ENCODE measurements at regions not wholly inside any gene's neighbourhood (a gene's known extent, or its start where the extent isn't known, plus 50 kb on each side); places are given as distances from the start of the nearest gene placed in this dataset.
"Not testable (repeated sequence)": the region's sequence is repeated elsewhere in the genome, so short reads cannot be mapped to it uniquely, and the experiment has no call there.

DNA sequence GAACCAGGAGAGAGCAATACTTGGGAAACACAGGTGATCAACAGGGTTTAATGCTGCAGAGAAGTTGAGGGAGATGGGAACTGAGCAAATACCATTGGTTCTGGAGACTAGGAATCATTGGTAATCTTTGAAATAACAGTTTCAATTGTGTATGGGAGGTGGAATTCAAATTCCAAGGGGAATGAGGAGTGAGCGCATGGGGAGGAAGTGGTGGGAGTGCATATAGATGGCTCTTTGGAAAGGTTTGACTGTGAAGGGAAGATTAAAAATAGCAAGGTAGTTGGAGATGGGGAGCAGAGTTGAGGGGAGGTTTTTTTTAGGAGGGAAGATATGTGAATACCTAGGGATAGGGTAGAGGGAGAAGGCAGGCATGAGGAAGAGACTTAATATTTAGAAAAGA lies 51.1 kb upstream of the ROPN1 start:
- no peak for DNase-seq

DNA sequence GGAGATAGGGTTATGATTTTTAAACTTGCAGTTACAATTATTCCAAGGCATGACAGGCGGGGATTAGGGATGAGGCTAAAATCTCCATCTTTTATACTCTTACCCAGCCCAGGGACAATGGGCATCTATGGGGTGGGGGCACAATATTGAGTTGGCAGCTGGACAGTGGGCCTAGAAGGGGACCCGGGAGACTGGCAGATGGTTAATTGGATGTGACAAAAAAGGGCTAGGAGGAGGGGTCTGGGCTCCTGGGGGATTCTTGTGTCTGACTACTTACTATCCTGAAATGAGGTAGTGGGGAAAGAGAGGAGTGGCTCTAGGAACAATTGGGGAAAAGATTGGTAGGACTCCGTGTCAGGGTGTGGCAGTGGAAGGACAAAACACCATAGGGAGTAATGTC lies 53.0 kb upstream of the ROPN1 start:
- no peak for DNase-seq

DNA sequence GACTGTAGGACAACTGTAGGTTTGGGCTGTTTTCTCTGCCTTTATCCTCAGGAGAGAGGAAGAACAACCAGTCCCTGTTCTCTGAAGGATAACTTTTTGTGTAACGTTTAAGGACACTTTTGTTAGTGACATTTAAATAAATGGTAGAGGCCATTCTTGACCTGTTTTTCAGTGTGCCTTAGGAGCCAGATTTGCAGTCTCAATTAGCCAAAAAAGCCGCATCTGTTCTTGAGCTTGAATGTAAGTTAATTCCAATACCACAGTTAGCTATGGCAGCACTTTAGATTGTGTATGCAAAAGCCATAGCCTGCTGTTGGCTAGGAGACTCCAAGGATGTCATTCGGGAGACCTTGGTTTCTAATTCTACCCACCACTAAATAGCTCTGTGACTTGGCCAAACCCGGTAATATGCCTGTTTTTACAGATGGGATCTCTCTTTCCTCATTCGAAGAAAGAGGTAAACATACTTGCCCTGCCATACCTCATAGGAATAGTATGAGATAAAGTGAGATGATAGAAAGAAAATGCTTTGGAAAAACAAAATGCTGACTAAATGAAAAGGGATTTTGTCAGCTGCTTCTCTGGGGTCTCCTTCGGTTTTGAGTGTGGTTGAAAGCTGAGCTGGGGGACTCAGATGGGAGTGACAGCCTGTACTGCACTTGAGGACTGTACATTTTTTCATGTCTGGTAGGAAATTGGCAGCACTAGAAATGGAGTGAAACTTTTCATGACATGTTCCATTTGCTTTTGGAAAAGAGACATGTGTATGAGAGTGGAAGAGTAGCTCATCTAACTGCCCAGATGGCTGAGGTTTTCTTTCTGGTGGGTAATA lies 57.3 kb upstream of the ROPN1 start:
- no peak for DNase-seq

DNA sequence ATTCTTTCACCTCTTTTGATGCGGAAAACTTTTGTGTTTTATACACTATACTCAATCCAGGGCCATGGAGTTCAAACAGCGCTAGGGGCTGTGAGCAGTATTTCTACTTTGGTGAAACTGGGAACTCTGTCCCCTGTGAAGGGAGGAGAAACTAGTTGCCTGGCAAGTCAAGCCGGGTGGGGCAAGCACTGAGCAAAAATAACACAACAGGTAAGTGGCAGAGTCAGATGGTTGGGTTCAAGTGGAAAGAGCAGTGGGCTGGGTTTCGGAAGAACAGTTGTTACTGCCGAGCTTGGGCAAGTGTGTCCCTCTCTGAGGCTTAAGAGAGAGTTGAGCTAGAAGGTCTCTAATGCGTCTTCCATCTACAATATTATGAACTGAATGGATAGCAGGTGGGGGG lies 59.7 kb upstream of the ROPN1 start:
- no peak for DNase-seq

DNA sequence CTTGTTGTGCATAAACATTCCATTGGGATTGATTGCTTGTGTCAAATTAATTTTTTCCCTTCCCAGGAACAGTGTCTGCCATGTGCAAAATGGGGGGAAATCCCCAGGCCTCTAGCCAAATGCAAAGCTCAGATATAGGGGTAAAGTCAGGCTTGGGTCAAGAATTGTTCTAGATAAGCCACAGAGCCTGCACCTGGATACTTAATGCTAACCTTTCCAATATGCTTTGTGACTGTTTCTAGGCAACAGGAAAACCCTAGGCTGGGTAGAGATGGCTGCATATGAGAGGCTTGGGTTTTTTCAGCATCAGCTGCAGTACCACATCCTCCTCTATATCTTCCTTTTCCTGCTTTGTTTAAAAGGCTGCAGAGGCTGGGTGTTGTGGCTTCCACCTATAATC lies 61.9 kb upstream of the ROPN1 start:
- DNase-seq: no peak

DNA sequence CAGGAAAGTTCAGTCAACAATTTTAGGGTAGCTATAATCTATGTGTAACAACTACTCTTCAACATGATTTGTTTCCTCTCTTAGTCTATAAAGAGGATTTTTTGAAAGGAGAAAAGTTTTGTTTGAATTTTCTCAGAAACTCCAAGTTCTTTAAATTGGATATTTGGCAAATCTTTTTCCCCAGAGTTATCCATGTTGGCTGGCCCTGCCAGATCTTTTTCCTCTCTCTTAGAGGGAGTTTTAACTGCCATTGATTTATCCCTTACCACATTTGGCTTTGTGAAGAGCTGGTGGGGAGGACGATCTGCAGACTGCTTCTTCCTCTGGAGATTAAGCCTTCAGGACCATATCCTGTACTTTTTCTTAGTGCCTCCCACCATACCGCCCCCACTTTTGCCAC lies 64.9 kb upstream of the ROPN1 start:
- no peak for DNase-seq

DNA sequence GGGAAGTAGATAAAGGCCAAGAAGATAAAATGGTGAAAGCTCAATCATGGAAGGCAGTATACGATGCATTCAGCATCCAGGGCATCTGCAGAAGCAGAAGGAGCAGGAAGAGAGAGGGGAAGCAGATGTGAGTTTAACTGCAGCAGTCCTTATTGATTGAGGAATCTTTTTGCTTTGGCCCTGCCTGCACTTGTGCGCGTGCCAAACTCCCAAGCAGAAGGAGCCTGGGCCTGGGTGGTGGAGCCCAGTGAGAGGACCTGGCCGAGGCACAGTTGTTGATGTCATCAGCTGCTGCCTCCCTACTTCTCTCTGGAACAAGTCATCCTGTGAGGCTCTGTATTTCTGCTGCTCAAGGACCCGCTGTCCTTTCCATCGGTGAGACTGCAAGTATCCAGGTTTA lies 65.5 kb upstream of the ROPN1 start:
- DNase-seq: no peak

DNA sequence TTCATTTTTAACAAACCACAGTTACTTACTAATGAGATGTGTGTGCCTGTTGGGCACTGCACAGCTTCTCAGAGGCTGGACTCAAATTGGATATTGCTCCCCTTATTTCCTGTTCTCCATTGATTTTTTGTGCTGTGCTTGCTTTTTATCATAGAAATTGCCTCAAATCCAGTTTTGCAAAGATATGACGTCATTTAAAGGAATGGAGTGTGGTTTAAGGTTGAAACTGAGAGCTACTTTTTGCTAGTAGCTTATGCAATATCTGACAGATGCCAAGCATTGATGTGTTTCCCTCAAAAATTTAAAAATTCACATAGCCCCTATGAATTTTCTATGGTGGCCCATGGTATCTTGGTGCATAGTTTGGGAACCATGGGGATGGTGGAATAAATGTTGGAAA lies 67.7 kb upstream of the ROPN1 start:
- DNase-seq: no peak

DNA sequence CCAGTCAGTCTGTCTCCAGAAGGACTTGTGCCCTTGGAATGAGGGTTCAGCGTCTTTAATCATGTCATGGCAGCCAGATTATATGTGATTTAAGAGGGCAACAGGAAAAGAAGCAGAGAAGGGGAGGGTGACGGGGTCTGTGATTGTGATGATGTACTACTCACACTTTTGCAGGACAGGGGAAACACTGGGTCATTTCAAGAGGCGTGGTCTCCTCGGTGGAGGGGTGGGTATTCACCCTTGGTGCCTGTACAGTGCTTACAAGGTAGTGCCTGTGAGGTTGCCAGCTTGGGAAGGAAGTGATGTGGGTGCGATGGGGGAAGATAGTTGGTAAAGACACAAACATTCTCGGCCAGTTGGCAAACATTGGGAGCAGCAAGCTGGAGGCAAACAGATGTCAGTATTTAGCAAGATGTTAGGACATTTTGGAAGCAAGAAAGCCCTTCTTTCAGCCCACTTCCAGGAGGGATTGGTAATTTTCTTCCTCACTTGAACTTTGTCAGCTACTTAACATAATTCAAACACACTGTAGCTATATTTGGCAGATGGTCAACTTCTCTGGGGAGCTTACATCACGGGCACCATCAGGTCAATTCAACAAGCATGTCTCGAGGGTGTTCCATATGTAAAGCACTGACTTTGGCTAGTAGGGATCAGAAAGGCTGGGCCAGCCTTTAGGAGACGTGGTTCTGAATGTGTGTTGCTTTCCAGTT lies 71.4 kb upstream of the ROPN1 start:
- DNase-seq: no peak

DNA sequence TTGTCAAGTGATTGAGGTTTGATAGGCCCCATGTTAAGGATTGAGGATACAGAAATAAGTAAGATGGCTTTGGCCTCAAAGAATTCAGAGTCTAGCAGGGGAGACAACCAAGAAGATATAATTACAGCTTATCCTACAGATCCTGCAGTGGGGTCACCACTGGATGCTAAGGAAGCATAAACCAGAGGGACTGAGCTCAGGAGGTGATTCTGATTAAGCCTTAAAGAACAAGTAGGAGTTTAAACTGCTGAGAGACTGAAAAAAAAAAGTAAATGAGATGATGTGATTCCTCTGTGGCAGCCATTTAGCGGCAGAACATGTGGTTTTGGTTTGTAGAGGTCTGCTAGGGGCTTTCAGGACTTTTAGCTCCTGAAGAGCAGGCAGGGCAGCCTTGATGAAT lies 72.1 kb upstream of the ROPN1 start:
- no peak for DNase-seq

DNA sequence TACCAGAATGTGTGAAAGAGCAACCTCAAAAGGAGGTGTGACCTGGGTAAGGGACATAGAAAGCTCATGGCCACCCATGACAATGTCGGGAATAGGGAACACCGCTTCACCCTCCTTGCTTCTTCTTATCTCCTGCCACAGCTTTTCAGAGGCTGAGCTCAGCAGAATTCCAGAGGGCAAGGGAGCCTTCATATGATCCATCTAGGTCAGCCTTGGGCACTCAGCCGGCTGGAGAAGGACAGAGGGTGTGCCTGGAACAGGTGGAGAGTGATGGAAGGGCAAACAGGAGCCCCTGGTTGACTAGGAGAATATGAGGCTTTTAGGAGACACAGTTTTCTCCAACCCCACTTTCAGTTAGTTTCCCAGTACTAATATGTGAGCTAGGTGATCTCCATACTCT lies 74.6 kb upstream of the ROPN1 start:
- DNase-seq: not testable (repeated sequence)

DNA sequence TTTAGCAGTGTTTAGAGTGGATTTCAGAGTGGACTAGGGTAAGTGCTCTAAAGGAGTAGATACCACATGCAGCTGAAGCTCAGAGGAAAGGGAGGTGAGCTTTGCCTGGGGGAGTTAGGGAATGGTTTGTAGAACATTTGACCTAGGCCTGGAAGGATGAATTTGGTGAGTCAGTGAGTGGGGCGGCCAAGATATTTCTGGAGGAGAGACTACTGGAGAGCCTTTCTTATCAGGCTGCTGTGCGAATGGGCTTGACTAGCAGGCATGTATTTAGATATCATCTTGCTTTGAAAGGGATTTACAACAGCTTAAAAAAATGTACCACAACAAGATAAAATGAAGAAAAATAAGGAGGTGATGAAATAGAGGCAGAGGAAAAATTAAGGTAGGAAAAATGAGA lies 77.8 kb upstream of the ROPN1 start:
- DNase-seq: not testable (repeated sequence)

DNA sequence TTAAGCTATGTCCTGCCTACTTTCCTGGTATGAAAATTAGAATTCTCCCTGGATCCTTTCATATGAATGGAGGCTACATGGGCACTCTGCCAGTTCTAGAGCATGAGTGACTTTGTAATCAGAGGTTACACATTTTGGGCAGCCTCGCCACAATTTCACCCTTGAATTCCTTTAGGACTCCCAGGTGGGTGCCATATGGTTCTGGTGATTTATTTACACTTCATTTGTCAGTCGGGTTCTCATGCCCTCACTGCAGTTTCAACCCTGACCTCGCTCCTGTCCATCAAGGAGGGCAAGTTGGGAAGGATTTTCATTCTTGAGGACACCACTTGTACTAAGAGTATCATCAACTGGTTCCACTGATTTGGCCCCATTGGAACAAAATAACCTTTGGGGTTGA lies 83.2 kb upstream of the ROPN1 start:
- not testable (repeated sequence) for DNase-seq

DNA sequence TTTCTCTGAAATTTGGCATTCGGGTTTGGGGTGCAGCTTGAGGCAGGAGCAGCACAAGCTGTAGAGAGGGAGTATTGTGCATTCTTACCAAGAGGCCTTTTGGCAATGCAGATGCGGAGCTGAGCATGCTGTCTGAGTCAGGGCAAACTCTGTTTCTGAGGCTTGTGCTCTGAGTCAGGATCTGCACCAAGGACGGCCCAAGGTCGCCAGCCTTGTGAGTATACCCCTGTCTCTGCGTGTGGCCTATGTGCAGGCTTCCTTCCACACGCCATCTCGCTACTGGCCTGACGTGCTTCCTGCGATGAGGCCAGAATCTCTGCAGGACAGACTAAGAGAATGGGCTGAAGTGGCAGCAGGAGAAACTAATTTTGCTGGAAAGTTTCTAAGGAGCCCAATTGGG lies 83.8 kb upstream of the ROPN1 start:
- DNase-seq: no peak

DNA sequence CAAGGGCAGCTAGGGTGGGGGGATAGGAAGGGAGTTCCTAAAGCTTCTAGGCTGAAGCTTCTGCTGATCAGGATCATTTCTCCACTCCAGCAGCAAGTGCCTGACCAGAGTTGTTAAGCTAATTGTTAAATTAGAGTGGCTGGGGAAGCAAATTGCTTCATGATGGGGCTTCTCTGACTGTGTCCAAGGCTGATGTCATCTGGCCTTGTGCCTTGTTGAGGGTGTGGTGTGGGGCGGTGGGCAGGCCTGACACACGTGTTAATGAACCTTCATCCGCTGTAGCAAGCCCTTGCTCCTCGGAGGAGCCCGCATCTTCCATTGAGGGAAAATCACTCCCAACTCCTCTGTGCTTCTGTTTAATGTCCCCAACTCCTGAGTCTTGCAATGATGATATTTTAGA lies 84.3 kb upstream of the ROPN1 start:
- DNase-seq: no peak

DNA sequence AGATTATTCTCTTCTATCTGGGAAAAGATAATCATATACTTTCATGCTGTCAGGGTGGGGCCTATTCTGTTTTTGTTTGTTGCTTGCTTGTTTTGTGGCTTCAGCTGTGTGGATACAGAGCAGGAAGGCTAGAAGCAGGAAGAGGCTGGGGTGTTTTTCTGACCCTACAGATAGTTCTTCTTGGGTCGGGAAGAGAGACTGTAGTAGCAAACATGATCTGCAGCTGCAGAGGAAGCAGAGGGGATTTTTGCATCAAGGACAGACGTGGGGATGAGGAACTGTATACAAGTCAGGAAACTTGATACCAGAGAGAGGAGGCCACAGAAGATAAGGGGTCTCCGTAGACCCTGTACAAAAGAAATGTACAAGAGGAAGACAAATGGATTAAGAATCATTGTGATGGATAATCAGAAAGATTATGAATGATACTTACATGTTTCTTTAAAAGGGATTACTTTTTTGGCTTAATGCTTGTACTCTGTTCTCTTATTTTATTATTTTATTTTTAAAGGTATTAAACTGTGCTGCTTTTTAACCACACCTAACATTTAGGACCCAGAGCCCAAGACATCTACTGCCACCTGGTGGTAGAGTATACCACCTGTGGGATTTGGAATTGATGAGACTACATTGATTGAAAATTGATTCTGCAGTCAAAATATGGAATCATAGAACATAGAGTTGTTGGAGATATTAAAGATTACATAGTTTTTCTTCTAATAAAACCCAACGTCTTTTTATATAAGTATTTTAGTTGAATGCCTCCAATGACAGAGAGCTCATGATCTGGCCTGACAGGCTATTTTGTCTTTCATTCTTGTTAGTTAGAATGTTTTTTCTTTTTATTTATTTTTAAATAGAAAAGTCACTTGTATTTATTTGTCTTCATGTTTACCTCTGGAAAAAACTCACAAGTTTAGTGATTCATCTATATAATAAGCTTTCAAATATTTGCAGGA lies 87.3 kb upstream of the ROPN1 start:
- DNase-seq: no peak

DNA sequence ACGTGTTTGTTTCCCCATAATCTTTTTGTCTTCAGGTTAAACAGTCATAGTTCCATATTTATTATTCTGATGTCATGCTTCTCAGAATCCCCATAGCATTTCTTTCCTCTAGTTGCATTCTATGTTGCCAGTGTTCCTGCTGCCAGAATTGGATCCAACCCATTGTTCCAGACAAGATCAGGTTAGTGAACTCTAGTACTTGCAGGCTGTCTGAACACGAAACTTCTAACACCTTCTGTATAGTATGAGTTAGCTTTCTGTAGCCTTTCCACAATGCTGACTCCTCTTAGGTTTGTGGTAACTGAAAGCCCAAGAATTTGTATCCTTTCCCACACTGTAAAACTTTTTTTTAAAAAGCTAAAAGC lies 88.0 kb upstream of the ROPN1 start:
- no peak for DNase-seq

DNA sequence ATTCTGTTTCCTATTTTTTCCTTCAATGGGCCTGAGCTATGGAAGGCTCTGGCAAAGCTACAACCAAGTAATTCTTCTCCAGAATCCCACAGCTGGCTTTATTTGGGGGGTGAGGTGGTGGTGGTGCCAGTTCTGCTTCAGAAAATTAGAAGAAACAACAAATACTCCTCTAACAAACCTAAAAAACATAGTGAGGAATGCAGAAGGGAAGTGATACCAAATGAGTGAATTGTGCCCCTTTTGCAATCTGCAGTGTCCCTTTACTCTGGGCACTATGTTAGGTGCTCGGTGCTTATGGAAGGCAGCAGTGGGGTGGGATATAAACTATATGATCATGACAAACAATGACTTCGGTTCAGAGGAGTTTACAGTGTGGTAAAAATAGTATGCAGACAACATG lies 90.4 kb upstream of the ROPN1 start:
- no peak for DNase-seq

DNA sequence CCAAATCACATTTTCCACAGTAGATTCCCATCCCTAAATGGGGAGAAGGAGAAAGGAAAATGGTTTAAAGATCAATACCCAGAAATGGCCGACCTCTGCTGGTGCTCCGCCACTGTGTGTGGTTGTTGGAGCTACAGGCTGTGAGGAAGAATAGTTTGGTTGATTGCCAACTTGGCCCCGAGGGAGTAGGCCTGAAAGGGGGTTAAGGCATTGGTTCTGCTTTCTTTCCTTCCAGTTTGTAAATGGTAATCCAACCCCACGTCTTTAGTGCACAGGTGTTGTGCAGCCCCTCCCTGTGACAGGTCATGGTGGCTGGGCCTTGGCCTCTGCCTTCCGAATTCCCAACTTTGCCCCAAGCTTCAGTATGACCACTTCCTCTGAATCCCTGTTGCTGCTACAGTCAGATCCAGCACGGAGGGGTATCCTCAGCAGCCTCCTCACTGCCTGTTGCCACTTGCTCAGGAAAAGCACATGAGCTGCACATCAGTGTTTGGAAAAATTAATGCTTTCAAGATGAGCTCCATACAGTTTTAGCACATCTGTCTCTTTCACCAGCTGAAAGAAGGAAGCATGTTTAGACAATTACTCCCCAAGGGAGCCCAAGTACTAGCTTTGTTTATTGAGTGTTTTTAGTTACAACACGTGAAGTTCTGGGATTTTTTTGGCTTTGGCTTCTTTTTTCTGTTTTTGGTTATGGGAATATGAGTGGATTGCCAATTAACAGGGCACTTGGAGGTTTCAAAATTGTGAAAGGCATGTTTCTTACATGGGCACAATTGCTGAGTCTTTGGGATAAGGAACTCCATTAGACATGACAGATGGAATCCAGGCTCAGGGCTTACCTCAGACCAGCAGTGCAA lies 92.3 kb upstream of the ROPN1 start:
- no peak for DNase-seq

DNA sequence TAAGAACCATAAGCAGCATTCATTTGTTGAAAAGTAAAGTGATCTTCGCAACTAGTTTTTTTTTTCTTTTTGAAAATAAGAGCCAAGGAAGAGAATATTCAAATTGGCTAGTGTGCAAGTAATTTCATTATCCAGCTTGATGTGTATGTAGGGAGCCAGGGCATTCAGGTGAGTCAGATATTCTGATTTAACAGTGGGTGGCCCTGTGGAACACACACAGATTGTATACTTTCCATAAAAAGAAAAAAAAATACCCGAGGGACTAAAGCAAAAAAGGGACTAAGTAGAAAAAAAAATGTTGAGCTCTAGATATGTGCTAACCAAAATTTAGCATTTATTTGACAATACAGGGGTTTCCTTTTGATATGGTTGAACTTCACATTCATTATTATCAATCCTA lies 96.9 kb upstream of the ROPN1 start:
- no peak for DNase-seq

DNA sequence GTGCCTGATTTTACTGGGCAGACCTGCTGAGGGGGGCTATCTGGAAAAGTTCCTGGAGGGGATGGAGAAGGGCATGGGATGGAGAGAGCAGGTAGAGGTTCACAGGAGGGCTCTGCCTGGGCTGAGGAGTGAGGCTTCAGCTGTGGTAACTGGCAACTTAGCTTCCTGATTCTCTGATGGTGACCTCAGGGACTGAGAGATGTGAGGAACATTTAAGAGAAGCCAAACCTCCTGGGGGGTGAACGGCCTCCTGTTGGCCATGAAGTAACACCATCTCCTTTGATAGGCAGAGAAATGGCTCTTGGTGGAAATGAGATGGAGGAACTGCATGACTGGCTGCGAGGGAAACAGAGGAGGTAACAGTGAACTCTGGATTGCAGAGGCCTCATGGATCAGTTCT lies 97.3 kb upstream of the ROPN1 start:
- DNase-seq: no peak

DNA sequence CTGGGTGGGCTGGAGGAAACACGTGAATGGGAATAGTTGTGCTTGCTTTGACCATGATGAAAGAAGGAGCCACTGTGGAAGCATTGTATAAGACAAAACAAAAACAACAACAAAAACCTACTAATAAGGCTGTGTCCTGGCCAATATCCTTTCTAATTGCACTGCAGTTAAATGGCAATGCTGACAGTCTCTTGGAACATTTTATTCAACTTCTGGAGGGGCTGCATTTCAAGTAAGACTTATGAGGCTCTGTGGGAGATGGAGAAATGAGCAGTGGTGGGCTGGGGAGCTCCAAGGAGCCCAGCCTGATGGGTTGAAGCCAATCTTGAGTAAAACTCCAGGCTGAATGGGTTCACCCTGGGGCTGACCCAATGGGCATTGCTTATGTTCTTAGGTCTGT lies 99.8 kb upstream of the ROPN1 start:
- DNase-seq: no peak

DNA sequence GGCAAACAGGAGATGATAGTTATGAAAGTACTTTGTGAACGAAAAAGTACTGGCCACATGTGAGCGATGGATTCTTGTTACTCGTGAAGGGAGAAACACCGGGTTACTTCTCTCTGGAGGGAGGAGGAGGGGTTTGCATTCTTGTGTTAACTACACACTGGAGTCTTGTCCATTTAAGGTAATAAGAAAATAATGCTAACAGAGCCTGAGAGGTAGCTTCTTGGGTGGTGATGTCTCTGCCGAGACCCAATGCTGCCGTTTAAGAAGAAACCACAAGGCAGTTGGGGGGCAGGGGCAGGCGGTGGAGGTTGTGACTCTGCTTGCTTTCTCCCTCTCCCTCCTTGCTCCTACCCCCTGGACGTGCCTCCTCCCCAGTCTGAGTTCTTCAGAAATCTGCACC lies 100.9 kb upstream of the ROPN1 start:
- no peak for DNase-seq

All from CD4-positive, alpha-beta T cell treated with Interleukin-17A for 4 hours (primary cell).